ENCODE measurements at regions not wholly inside any gene's neighbourhood (a gene's known extent, or its start where the extent isn't known, plus 50 kb on each side); places are given as distances from the start of the nearest gene placed in this dataset.

DNA sequence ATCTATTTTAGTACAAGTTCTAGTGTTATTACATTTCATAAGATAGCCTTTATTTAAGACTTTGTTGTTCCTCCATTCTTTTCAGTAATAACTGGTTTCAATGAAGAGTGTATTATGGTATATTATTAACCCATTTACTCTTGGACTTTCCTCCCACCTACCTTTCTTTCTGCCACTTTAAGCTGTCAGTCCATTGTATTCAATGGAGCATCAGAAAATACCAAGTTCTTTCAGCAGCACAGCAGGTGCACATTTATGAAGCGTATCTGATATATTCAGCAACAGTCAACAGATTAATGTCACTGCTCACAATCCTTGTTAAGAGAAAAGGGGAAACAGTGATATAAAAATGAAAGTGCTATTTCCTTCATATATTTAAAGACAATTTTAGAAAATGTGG, 660.9 kb downstream of the C12orf50 start:
- H3K4me1 ChIP-seq (ENCODE audit: control insufficient read depth in 1 of 2, insufficient read depth in 1 of 2, low read depth in 1 of 2, low read length in 1 of 2): no peaks in the 10 kb centered on the region

DNA sequence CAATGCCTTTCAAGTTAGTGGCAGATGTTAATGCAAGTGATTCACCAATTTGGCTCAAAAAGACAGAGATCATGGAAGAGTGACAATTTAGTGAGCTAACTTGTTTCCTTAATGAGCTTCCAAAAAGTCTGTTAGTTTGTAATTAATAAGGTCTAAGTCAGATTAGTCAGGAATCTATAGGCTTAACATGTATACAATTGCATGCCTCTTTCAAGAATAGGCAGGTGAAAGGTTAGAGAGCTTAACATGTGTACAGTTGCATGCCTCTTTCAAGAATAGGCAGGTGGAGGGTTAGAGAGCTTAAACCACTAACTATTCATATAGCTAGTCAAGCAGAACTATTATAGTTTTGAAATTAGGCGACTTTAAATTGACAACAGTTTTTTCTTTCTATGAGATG, 663.8 kb downstream of the C12orf50 start:
- Histone ChIP-seq H3K27ac (no peak overlapping the region), H3K9me3 (peaks cover 9% of the 10 kb centered on the region), H3K4me1 (ENCODE audit: control insufficient read depth in 1 of 2, insufficient read depth in 1 of 2, low read depth in 1 of 2, low read length in 1 of 2) (no peaks in the 10 kb centered on the region), H3K27me3 (no peaks in the 10 kb centered on the region), H3K36me3 (no peaks in the 10 kb centered on the region), H3K4me3 (ENCODE audit: low read depth in 1 of 2, low read length in 1 of 2) (no peak overlapping the region)
- TF ChIP-seq, protein P1, sequence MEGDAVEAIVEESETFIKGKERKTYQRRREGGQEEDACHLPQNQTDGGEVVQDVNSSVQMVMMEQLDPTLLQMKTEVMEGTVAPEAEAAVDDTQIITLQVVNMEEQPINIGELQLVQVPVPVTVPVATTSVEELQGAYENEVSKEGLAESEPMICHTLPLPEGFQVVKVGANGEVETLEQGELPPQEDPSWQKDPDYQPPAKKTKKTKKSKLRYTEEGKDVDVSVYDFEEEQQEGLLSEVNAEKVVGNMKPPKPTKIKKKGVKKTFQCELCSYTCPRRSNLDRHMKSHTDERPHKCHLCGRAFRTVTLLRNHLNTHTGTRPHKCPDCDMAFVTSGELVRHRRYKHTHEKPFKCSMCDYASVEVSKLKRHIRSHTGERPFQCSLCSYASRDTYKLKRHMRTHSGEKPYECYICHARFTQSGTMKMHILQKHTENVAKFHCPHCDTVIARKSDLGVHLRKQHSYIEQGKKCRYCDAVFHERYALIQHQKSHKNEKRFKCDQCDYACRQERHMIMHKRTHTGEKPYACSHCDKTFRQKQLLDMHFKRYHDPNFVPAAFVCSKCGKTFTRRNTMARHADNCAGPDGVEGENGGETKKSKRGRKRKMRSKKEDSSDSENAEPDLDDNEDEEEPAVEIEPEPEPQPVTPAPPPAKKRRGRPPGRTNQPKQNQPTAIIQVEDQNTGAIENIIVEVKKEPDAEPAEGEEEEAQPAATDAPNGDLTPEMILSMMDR (IDR thresholded peaks at IDR 0.05): no peak

More for the DNA sequence above, 660.9 kb downstream of the C12orf50 start:
- Histone ChIP-seq H3K27ac (no peak overlapping the region), H3K36me3 (no peaks in the 10 kb centered on the region), H3K27me3 (no peaks in the 10 kb centered on the region), H3K4me3 (ENCODE audit: low read depth in 1 of 2, low read length in 1 of 2) (no peak overlapping the region), H3K9me3 (peaks cover 7% of the 10 kb centered on the region)
- TF ChIP-seq, protein P1 (IDR thresholded peaks at IDR 0.05): no peak

DNA sequence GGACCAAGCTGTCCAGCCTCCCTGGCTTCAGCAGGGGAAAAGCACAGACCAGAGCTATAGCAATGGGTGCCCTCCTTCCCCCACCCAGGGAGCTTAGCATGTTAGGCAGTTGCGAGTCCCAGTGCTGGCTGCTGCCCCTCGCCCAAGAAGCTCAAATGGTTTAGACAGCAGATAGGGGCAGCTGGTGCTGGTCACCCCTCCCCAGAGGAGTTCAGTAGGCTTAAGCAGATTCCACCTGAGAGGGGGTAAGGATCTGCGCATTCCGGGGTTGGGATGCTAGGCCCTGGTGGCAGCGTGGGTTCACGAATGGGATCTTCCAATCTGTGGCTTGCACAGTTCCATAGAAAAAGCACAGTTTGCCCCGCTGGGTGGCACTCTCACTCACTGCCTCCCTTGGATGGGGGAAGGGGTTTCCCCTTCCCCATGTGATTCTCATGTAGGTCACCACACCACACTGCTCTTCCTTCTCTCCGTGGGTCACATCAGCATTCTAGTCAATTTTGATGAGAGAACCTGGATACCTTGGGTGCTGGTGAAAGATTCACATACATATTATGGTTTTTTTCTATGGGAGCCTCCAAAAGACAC, 665.6 kb downstream of the C12orf50 start:
- no peaks in the 10 kb centered on the region for H3K36me3 ChIP-seq
- TF ChIP-seq, protein P1 (IDR thresholded peaks at IDR 0.05): no peak
- H3K4me1 ChIP-seq (ENCODE audit: control insufficient read depth in 1 of 2, insufficient read depth in 1 of 2, low read depth in 1 of 2, low read length in 1 of 2): no peaks in the 10 kb centered on the region
- H3K27ac ChIP-seq: no peak overlapping the region
- H3K9me3 ChIP-seq: peaks cover 9% of the 10 kb centered on the region
- no peaks in the 10 kb centered on the region for H3K27me3 ChIP-seq
- H3K4me3 ChIP-seq (ENCODE audit: low read depth in 1 of 2, low read length in 1 of 2): no peak overlapping the region

DNA sequence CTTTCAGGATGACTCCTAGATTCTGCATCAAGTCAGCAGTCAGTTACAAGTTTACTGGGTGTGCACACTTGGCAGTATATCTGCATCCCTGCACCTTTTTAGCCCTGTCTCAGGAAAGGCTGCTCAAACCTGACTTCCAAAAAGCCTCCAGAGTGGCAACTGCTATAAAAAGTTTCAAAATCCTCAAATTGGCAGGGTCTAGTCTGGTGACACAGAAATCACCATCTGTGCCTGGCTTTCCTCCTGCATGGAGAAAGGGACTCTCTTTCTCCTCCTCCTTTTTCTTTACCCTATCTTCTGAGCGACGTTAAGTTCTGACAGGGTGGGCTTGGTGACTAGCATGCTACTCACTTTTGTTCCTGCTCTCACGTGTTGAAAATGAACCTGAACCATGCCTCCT, 679.5 kb downstream of the C12orf50 start:
- Histone ChIP-seq H3K36me3 (no peaks in the 10 kb centered on the region), H3K27me3 (no peaks in the 10 kb centered on the region), H3K4me3 (ENCODE audit: low read depth in 1 of 2, low read length in 1 of 2) (no peak overlapping the region), H3K4me1 (ENCODE audit: control insufficient read depth in 1 of 2, insufficient read depth in 1 of 2, low read depth in 1 of 2, low read length in 1 of 2) (no peaks in the 10 kb centered on the region), H3K27ac (no peak overlapping the region), H3K9me3 (no peaks in the 10 kb centered on the region)
- TF ChIP-seq, protein P1 (IDR thresholded peaks at IDR 0.05): no peak

DNA sequence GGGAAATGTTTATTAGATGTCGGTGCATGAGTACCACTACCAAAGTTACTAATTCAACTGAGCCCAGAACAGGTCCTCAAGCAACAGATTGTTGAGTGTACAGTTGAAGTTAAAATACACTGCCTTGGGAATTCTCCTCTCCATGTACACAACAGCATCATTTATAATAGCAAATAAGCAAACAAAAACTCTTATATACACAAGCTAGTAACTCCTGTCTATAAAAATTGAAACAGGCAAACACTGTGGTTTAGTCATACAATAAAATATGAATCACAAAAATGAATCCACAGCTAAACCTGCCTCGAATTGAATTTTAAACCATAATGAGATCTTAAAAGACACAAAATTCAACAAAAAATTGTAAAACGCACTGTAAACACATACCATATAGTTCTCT, 681.1 kb downstream of the C12orf50 start:
- Histone ChIP-seq H3K4me1 (ENCODE audit: control insufficient read depth in 1 of 2, insufficient read depth in 1 of 2, low read depth in 1 of 2, low read length in 1 of 2) (no peaks in the 10 kb centered on the region), H3K27me3 (no peaks in the 10 kb centered on the region), H3K27ac (no peak overlapping the region), H3K4me3 (ENCODE audit: low read depth in 1 of 2, low read length in 1 of 2) (no peak overlapping the region), H3K36me3 (no peaks in the 10 kb centered on the region), H3K9me3 (no peaks in the 10 kb centered on the region)
- TF ChIP-seq, protein P1 (IDR thresholded peaks at IDR 0.05): no peak

DNA sequence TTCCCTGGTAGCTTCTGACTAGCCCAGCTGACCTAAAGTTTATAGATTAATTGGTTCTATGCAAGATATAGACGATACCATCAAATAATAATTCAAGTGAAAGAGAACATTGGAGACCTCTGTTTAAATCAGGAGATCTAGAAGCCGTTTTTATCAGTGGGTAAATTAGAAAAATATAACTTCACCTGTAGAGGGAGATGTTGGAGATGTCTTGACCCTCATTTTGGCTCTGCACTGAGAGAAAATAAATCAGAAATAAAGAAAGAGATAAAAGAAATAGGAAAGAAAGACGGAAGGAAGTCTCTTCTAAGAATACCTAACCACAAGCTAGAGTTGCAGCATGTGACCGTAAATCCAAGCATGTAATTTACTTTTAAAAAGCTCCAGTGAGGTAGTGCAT, 684.5 kb downstream of the C12orf50 start:
- no peaks in the 10 kb centered on the region for H3K27me3 ChIP-seq
- H3K9me3 ChIP-seq: no peaks in the 10 kb centered on the region
- H3K4me1 ChIP-seq (ENCODE audit: control insufficient read depth in 1 of 2, insufficient read depth in 1 of 2, low read depth in 1 of 2, low read length in 1 of 2): no peaks in the 10 kb centered on the region
- H3K27ac ChIP-seq: no peak overlapping the region
- TF ChIP-seq, protein P1 (IDR thresholded peaks at IDR 0.05): no peak
- no peaks in the 10 kb centered on the region for H3K36me3 ChIP-seq
- no peak overlapping the region for H3K4me3 ChIP-seq (ENCODE audit: low read depth in 1 of 2, low read length in 1 of 2)
